SU-DHL-6 (cell line): ENCODE measurements at regions not wholly inside any gene's neighbourhood (a gene's known extent, or its start where the extent isn't known, plus 50 kb on each side); places are given as distances from the start of the nearest gene placed in this dataset.

Experiments used
- H2AFZ ChIP-seq: fragments of 200-600 bp; sonication (generic); 2 replicates; pipeline ENCODE4 v1.6.1; 2014; ENCODE audit warnings: low read depth, mild to moderate bottlenecking, moderate library complexity, mixed read lengths, antibody characterized with exemption, low read length; ENCODE audit not compliant: severe bottlenecking
- H3F3A ChIP-seq: fragments of 200-600 bp; shearing (Covaris generic); 2 replicates; pipeline ENCODE4 v1.6.0; 2016; ENCODE audit warnings: antibody characterized with exemption, mild to moderate bottlenecking; ENCODE audit not compliant: insufficient read depth
- H3K27ac ChIP-seq: fragments of 200-600 bp; sonication (generic); 2 replicates; pipeline ENCODE4 v1.5.1; 2016; ENCODE audit warnings: low read depth, mild to moderate bottlenecking, low read length, moderate library complexity, mixed read lengths
- H3K27me3 ChIP-seq: fragments of 200-600 bp; sonication (generic), shearing (Covaris generic); 2 replicates; pipeline ENCODE4 v1.6.0; 2014; ENCODE audit warnings: mild to moderate bottlenecking, low read length
- H3K36me3 ChIP-seq: fragments of 200-600 bp; sonication (generic); 2 replicates; pipeline ENCODE4 v1.6.1; 2014; ENCODE audit warnings: mild to moderate bottlenecking, low read length, mixed read lengths
- H3K4me2 ChIP-seq: fragments of 300-600, 200-600 bp; shearing (Covaris generic), sonication (generic); 2 replicates; pipeline ENCODE4 v1.6.0; 2014; ENCODE audit warnings: low read length, low read depth, mild to moderate bottlenecking; ENCODE audit not compliant: poor library complexity, severe bottlenecking
- H3K4me3 ChIP-seq: fragments of 200-600 bp; sonication (generic); 2 replicates; pipeline ENCODE4 v1.5.1; 2014; ENCODE audit warnings: antibody characterized with exemption, low read length, mild to moderate bottlenecking, mixed read lengths; ENCODE audit not compliant: insufficient read depth, poor library complexity, severe bottlenecking
- H3K79me2 ChIP-seq: fragments of 200-600 bp; sonication (generic); 2 replicates; pipeline ENCODE4 v1.6.1; 2014; ENCODE audit warnings: mild to moderate bottlenecking, low read length, moderate library complexity; ENCODE audit not compliant: insufficient read depth
- H3K9ac ChIP-seq: fragments of 200-600 bp; sonication (generic); 2 replicates; pipeline ENCODE4 v1.7.0; 2014; ENCODE audit warnings: mild to moderate bottlenecking, low read length
- H3K9me2 ChIP-seq: fragments of 200-600 bp; sonication (generic); replicated peaks from 2 replicates; pipeline ENCODE4 v1.6.1; 2014; ENCODE audit warnings: low read length; ENCODE audit not compliant: insufficient read depth
- H3K9me3 ChIP-seq: fragments of 200-600 bp; sonication (generic); 2 replicates; pipeline ENCODE4 v1.6.1; 2014; ENCODE audit warnings: low read length, mixed read lengths; ENCODE audit not compliant: insufficient read depth
- H4K20me1 ChIP-seq: fragments of 200-600 bp; sonication (generic); 2 replicates; pipeline ENCODE4 v1.6.1; 2014; ENCODE audit warnings: low read depth, mild to moderate bottlenecking, antibody characterized with exemption, low read length, moderate library complexity, mixed read lengths
- EZH2phosphoT487 ChIP-seq: fragments of 200-600 bp; sonication (generic), shearing (Covaris generic); conservative IDR thresholded peaks from 2 replicates; pipeline ENCODE4 v1.6.1; 2018; ENCODE audit warnings: mild to moderate bottlenecking, antibody characterized with exemption, low read length, moderate library complexity, mixed read lengths
- TF ChIP-seq, protein P1 (sequence below): fragments of 200-600 bp; sonication (generic); IDR thresholded peaks from one replicate; pipeline ENCODE4 v1.5.1; 2017; ENCODE audit warnings: antibody characterized with exemption, mild to moderate bottlenecking, low read length, moderate library complexity; ENCODE audit not compliant: insufficient read depth, poor library complexity, severe bottlenecking

DNA sequence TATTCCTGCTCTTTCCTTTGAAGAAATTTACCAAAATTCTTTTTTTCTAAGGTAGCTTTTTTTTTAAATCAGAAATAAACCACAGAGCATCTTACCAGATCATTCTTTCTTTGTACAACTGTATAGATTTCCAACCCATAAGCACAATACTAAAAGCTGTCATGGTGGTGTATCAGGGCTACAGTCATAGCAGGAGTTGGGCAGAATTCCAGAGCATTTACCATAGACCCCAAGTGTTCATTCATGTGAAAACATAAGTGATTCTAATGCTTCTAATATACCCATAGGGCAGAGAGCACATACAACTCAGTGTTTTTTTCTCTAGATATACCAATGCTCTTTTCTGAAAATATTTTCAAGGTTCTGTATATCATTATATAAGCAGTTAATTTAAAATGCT is 392.5 kb downstream of the FRK start:
- TF ChIP-seq EZH2phosphoT487, result no peak
- TF ChIP-seq, protein P1, sequence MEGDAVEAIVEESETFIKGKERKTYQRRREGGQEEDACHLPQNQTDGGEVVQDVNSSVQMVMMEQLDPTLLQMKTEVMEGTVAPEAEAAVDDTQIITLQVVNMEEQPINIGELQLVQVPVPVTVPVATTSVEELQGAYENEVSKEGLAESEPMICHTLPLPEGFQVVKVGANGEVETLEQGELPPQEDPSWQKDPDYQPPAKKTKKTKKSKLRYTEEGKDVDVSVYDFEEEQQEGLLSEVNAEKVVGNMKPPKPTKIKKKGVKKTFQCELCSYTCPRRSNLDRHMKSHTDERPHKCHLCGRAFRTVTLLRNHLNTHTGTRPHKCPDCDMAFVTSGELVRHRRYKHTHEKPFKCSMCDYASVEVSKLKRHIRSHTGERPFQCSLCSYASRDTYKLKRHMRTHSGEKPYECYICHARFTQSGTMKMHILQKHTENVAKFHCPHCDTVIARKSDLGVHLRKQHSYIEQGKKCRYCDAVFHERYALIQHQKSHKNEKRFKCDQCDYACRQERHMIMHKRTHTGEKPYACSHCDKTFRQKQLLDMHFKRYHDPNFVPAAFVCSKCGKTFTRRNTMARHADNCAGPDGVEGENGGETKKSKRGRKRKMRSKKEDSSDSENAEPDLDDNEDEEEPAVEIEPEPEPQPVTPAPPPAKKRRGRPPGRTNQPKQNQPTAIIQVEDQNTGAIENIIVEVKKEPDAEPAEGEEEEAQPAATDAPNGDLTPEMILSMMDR, result no peak
- H3K27ac ChIP-seq, result no peak overlapping the region
- H3F3A ChIP-seq, result no peaks in the 10 kb centered on the region
- no peak overlapping the region for H3K9ac ChIP-seq
- H3K4me2 ChIP-seq, result no peak overlapping the region
- no peaks in the 10 kb centered on the region for H3K79me2 ChIP-seq
- no peaks in the 10 kb centered on the region for H3K27me3 ChIP-seq
- no peak overlapping the region for H3K4me3 ChIP-seq
- no peaks in the 10 kb centered on the region for H3K9me3 ChIP-seq
- no peak overlapping the region for H2AFZ ChIP-seq
- H3K36me3 ChIP-seq, result no peaks in the 10 kb centered on the region
- no peaks in the 10 kb centered on the region for H3K9me2 ChIP-seq
- no peaks in the 10 kb centered on the region for H4K20me1 ChIP-seq

DNA sequence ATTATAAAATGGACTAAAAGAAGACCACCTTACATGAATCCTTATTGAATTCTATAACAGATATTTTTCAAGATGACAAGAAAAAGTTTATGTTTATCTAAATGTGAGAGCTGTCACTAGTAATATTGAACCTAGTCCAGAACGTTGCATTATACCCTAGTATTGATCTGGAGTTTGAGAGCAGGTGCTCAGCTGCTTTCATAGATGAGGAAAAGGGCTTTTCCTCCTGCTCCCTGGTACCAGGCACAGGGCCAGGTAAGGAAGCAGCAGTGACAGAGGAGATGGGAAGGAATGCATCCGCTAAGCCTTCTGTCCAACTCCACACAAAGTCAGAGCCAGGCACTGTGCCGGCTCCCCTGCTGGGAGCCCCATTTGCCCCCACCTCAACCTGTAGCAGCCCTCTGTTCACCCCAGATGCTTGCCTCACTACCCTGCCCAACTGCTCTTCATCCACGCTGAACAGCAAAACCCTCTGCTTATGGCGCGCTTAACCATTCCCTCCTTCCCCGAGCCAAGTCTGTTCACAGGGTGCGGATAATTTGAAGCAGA is 393.1 kb downstream of the FRK start:
- Histone ChIP-seq H3F3A (no peaks in the 10 kb centered on the region), H3K9ac (no peak overlapping the region), H3K4me3 (no peak overlapping the region), H3K79me2 (no peaks in the 10 kb centered on the region), H2AFZ (no peak overlapping the region), H3K9me2 (no peaks in the 10 kb centered on the region), H3K4me2 (no peak overlapping the region), H3K9me3 (no peaks in the 10 kb centered on the region), H4K20me1 (no peaks in the 10 kb centered on the region), H3K36me3 (no peaks in the 10 kb centered on the region), H3K27ac (no peak overlapping the region), H3K27me3 (no peaks in the 10 kb centered on the region)
- TF ChIP-seq, protein P1, result no peak
- TF ChIP-seq EZH2phosphoT487, result no peak

DNA sequence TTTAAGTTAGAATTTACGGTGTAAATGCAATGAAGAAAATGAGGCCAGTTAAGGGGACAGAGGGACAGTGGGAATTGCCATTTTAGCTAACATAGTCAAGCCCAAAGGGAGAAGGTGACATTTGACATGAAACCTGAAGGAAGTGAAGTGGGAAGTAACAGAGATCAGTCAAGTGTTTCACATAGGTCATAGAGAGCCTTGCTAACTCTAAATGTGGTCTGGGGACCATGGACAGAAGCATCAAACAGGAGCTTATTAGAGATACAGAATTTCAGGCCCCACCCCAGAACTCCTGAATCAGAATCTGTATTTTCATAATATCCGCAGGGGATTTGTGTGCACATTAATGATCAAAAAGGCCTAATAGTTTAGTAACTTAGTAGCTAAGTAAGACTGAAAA is 393.7 kb downstream of the FRK start:
- Histone ChIP-seq H3K9me2 (no peaks in the 10 kb centered on the region), H3K79me2 (no peaks in the 10 kb centered on the region), H3K27me3 (no peaks in the 10 kb centered on the region), H3K9ac (no peak overlapping the region), H3F3A (no peaks in the 10 kb centered on the region), H3K27ac (no peak overlapping the region), H3K4me3 (no peak overlapping the region), H3K4me2 (no peak overlapping the region), H3K36me3 (no peaks in the 10 kb centered on the region), H4K20me1 (no peaks in the 10 kb centered on the region), H3K9me3 (no peaks in the 10 kb centered on the region), H2AFZ (no peak overlapping the region)
- TF ChIP-seq, protein P1, result no peak
- TF ChIP-seq EZH2phosphoT487, result no peak

DNA sequence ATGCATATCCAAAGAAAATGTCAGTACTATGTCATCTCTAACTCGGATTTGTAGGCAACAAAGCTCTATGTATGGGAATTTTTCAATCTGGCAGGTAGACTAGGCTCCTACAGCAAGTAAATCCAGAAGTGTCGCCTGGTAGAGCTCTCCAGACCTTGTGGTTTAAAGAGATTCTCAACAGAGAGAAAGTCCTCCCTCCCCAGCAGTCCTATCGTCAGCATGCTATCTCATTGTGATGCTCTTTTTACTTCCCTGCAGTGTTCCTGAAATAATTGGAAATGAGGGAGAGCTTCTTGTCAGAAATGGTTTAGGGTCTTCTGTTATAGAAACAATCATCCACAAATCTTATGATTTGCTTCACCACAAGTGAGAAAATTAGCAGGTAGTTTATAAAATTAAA is 395.4 kb downstream of the FRK start:
- TF ChIP-seq EZH2phosphoT487, result no peak
- TF ChIP-seq, protein P1, result no peak
- Histone ChIP-seq H3K9me3 (no peaks in the 10 kb centered on the region), H2AFZ (no peak overlapping the region), H3F3A (no peaks in the 10 kb centered on the region), H3K4me2 (no peak overlapping the region), H3K9ac (no peak overlapping the region), H3K9me2 (no peaks in the 10 kb centered on the region), H3K27ac (no peak overlapping the region), H3K4me3 (no peak overlapping the region), H3K27me3 (no peaks in the 10 kb centered on the region), H4K20me1 (no peaks in the 10 kb centered on the region), H3K36me3 (no peaks in the 10 kb centered on the region), H3K79me2 (no peaks in the 10 kb centered on the region)
